HL-60 (cell line): ENCODE measurements at regions not wholly inside any gene's neighbourhood (a gene's known extent, or its start where the extent isn't known, plus 50 kb on each side); places are given as distances from the start of the nearest gene placed in this dataset.

Experiments used
- GABPA ChIP-seq: IDR thresholded peaks from 2 replicates; pipeline ENCODE4 v1.6.1; 2012; ENCODE audit warnings: low read depth
- POLR2AphosphoS5 ChIP-seq: IDR thresholded peaks from 2 replicates; pipeline ENCODE4 v1.6.1; 2012; ENCODE audit warnings: low read depth
- SPI1 ChIP-seq: IDR thresholded peaks from 2 replicates; pipeline ENCODE4 v1.6.1; 2012; ENCODE audit warnings: low read depth, mild to moderate bottlenecking, borderline replicate concordance
- TF ChIP-seq, protein P1 (sequence below): IDR thresholded peaks from one replicate; pipeline ENCODE4 v1.5.1; 2011; ENCODE audit warnings: low read length, control low read depth, inconsistent platforms; ENCODE audit not compliant: insufficient read depth
- TF ChIP-seq, protein P2 (sequence below): IDR thresholded peaks from 2 replicates; pipeline ENCODE4 v1.6.1; 2012; ENCODE audit warnings: low read depth; ENCODE audit not compliant: insufficient replicate concordance

DNA sequence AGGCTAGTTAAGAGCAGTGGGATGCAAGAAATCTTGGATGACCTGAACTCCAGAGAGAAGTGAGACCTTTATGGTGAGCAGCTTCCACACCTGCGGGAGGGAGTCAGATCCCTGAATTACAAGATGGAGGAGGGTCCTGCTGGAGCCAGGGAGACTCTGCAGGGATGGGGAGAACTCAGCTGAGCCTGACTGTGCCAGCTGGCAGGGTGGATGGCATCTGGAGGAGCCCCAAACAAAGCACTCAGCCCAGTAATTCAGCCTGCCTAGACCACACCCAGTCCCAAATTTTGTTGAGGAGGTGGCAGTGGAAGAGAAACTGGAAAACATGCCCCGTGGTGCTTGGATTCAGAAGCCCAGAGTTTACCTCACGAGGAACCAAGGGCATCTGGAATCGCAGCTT lies 208.2 kb downstream of the WDR11 start:
- TF ChIP-seq, protein P1, sequence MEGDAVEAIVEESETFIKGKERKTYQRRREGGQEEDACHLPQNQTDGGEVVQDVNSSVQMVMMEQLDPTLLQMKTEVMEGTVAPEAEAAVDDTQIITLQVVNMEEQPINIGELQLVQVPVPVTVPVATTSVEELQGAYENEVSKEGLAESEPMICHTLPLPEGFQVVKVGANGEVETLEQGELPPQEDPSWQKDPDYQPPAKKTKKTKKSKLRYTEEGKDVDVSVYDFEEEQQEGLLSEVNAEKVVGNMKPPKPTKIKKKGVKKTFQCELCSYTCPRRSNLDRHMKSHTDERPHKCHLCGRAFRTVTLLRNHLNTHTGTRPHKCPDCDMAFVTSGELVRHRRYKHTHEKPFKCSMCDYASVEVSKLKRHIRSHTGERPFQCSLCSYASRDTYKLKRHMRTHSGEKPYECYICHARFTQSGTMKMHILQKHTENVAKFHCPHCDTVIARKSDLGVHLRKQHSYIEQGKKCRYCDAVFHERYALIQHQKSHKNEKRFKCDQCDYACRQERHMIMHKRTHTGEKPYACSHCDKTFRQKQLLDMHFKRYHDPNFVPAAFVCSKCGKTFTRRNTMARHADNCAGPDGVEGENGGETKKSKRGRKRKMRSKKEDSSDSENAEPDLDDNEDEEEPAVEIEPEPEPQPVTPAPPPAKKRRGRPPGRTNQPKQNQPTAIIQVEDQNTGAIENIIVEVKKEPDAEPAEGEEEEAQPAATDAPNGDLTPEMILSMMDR: no peak
- no peak for TF ChIP-seq POLR2AphosphoS5
- TF ChIP-seq, protein P2, sequence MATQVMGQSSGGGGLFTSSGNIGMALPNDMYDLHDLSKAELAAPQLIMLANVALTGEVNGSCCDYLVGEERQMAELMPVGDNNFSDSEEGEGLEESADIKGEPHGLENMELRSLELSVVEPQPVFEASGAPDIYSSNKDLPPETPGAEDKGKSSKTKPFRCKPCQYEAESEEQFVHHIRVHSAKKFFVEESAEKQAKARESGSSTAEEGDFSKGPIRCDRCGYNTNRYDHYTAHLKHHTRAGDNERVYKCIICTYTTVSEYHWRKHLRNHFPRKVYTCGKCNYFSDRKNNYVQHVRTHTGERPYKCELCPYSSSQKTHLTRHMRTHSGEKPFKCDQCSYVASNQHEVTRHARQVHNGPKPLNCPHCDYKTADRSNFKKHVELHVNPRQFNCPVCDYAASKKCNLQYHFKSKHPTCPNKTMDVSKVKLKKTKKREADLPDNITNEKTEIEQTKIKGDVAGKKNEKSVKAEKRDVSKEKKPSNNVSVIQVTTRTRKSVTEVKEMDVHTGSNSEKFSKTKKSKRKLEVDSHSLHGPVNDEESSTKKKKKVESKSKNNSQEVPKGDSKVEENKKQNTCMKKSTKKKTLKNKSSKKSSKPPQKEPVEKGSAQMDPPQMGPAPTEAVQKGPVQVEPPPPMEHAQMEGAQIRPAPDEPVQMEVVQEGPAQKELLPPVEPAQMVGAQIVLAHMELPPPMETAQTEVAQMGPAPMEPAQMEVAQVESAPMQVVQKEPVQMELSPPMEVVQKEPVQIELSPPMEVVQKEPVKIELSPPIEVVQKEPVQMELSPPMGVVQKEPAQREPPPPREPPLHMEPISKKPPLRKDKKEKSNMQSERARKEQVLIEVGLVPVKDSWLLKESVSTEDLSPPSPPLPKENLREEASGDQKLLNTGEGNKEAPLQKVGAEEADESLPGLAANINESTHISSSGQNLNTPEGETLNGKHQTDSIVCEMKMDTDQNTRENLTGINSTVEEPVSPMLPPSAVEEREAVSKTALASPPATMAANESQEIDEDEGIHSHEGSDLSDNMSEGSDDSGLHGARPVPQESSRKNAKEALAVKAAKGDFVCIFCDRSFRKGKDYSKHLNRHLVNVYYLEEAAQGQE: no peak
- TF ChIP-seq SPI1: no peak
- no peak for TF ChIP-seq GABPA
